HG03575 (cell line): ENCODE measurements at regions not wholly inside any gene's neighbourhood (a gene's known extent, or its start where the extent isn't known, plus 50 kb on each side); places are given as distances from the start of the nearest gene placed in this dataset.

ENCODE experiments used
- ATAC-seq: cut with Tn5 transposase; IDR thresholded peaks from one replicate; pipeline ENCODE4 v1.9.1; 2021; ENCODE audit not compliant: unreplicated experiment, insufficient number of reproducible peaks, low FRiP score; ENCODE audit errors: extremely low read depth

GRCh38 chr14:71529848-71530247 is 402.4 kb upstream of the RGS6 start:
- no peak for ATAC-seq

- no peak for ATAC-seq
These were observed 399.9 kb upstream of the RGS6 start for GRCh38 chr14:71532344-71532743.

GRCh38 chr14:71532790-71533189 is 399.4 kb upstream of the RGS6 start:
- no peak for ATAC-seq

GRCh38 chr14:71533390-71533789 is 398.8 kb upstream of the RGS6 start:
- no peak for ATAC-seq

GRCh38 chr14:71533800-71534199 is 398.4 kb upstream of the RGS6 start:
- ATAC-seq: no peak

- no peak for ATAC-seq
These were observed 397.7 kb upstream of the RGS6 start for GRCh38 chr14:71534506-71534905.

GRCh38 chr14:71536015-71536740 is 396.1 kb upstream of the RGS6 start:
- ATAC-seq: no peak

- no peak for ATAC-seq
These were observed 395.1 kb upstream of the RGS6 start for GRCh38 chr14:71536927-71537772.

- ATAC-seq: no peak
These were observed 393.9 kb upstream of the RGS6 start for GRCh38 chr14:71538288-71538687.

GRCh38 chr14:71538938-71539649 is 393.1 kb upstream of the RGS6 start:
- no peak for ATAC-seq

GRCh38 chr14:71539650-71540285 is 392.5 kb upstream of the RGS6 start:
- ATAC-seq: no peak

GRCh38 chr14:71541271-71541670 is 391.0 kb upstream of the RGS6 start:
- ATAC-seq: no peak

GRCh38 chr14:71541973-71542690 is 390.1 kb upstream of the RGS6 start:
- ATAC-seq: no peak

- ATAC-seq: no peak
These were observed 382.7 kb upstream of the RGS6 start for GRCh38 chr14:71549421-71550050.

GRCh38 chr14:71550367-71550766 is 381.9 kb upstream of the RGS6 start:
- no peak for ATAC-seq

- ATAC-seq: no peak
These were observed 380.8 kb upstream of the RGS6 start for GRCh38 chr14:71551291-71551950.

GRCh38 chr14:71552809-71553208 is 379.4 kb upstream of the RGS6 start:
- ATAC-seq: no peak

GRCh38 chr14:71553779-71554178 is 378.4 kb upstream of the RGS6 start:
- no peak for ATAC-seq
